ENCODE measurements at regions not wholly inside any gene's neighbourhood (a gene's known extent, or its start where the extent isn't known, plus 50 kb on each side); places are given as distances from the start of the nearest gene placed in this dataset.

GRCh38 chr1:232555494-232556210, 74.3 kb downstream of the SIPA1L2 start:
- Histone ChIP-seq H3K27me3 (ENCODE audit: control insufficient read depth, insufficient read depth, low read length) (no peaks in the 10 kb centered on the region), H3K36me3 (ENCODE audit: control insufficient read depth, insufficient read depth, low read length) (no peaks in the 10 kb centered on the region), H3K4me3 (ENCODE audit: low read depth, low read length) (no peak overlapping the region)
- no peak for DNase-seq (ENCODE audit: low read depth)
- POLR2A ChIA-PET: no interaction called here
- no peak for TF ChIP-seq CTCF (IDR thresholded peaks at IDR 0.05; ENCODE audit: insufficient read depth, low read depth, low read length)
- CTCF ChIA-PET: interaction anchor here (1.2 kb wide), 1 partner anchor 10 kb away, joined by 3 read pairs; no protein-coding TSS in a partner anchor

GRCh38 chr1:232554409-232554808, 75.5 kb downstream of the SIPA1L2 start:
- ChIA-PET POLR2A (no interaction called here), CTCF (no interaction called here)
- Histone ChIP-seq H3K27me3 (ENCODE audit: control insufficient read depth, insufficient read depth, low read length) (no peaks in the 10 kb centered on the region), H3K4me3 (ENCODE audit: low read depth, low read length) (no peak overlapping the region), H3K36me3 (ENCODE audit: control insufficient read depth, insufficient read depth, low read length) (no peaks in the 10 kb centered on the region)
- no peak for TF ChIP-seq CTCF (IDR thresholded peaks at IDR 0.05; ENCODE audit: insufficient read depth, low read depth, low read length)
- no peak for DNase-seq (ENCODE audit: low read depth)

GRCh38 chr1:232553809-232554208, 76.1 kb downstream of the SIPA1L2 start:
- Histone ChIP-seq H3K4me3 (ENCODE audit: low read depth, low read length) (no peak overlapping the region), H3K27me3 (ENCODE audit: control insufficient read depth, insufficient read depth, low read length) (no peaks in the 10 kb centered on the region), H3K36me3 (ENCODE audit: control insufficient read depth, insufficient read depth, low read length) (no peaks in the 10 kb centered on the region)
- no peak for TF ChIP-seq CTCF (IDR thresholded peaks at IDR 0.05; ENCODE audit: insufficient read depth, low read depth, low read length)
- POLR2A ChIA-PET: no interaction called here
- no peak for DNase-seq (ENCODE audit: low read depth)
- CTCF ChIA-PET: no interaction called here

- ChIA-PET POLR2A (no interaction called here), CTCF (no interaction called here)
- H3K36me3 ChIP-seq (ENCODE audit: control insufficient read depth, insufficient read depth, low read length): no peaks in the 10 kb centered on the region
- DNase-seq (ENCODE audit: low read depth): no peak
- TF ChIP-seq CTCF (IDR thresholded peaks at IDR 0.05; ENCODE audit: insufficient read depth, low read depth, low read length): no peak
- no peak overlapping the region for H3K4me3 ChIP-seq (ENCODE audit: low read depth, low read length)
- H3K27me3 ChIP-seq (ENCODE audit: control insufficient read depth, insufficient read depth, low read length): no peaks in the 10 kb centered on the region
These were observed 76.7 kb downstream of the SIPA1L2 start for GRCh38 chr1:232553050-232553754.

- H3K4me3 ChIP-seq (ENCODE audit: low read depth, low read length): no peak overlapping the region
- no peaks in the 10 kb centered on the region for H3K27me3 ChIP-seq (ENCODE audit: control insufficient read depth, insufficient read depth, low read length)
- no peaks in the 10 kb centered on the region for H3K36me3 ChIP-seq (ENCODE audit: control insufficient read depth, insufficient read depth, low read length)
- no peak for TF ChIP-seq CTCF (IDR thresholded peaks at IDR 0.05; ENCODE audit: insufficient read depth, low read depth, low read length)
- CTCF ChIA-PET: no interaction called here
- POLR2A ChIA-PET: no interaction called here
- no peak for DNase-seq (ENCODE audit: low read depth)
These were observed 78.5 kb downstream of the SIPA1L2 start for GRCh38 chr1:232551386-232551785.
